SU-DHL-6 (cell line): ENCODE measurements at regions not wholly inside any gene's neighbourhood (a gene's known extent, or its start where the extent isn't known, plus 50 kb on each side); places are given as distances from the start of the nearest gene placed in this dataset.

Experiments
- EZH2phosphoT487 ChIP-seq: fragments of 200-600 bp; sonication (generic), shearing (Covaris generic); conservative IDR thresholded peaks from 2 replicates; pipeline ENCODE4 v1.6.1; 2018; ENCODE audit warnings: mild to moderate bottlenecking, antibody characterized with exemption, low read length, moderate library complexity, mixed read lengths
- TF ChIP-seq, protein P1 (sequence below): fragments of 200-600 bp; sonication (generic); IDR thresholded peaks from one replicate; pipeline ENCODE4 v1.5.1; 2017; ENCODE audit warnings: antibody characterized with exemption, mild to moderate bottlenecking, low read length, moderate library complexity; ENCODE audit not compliant: insufficient read depth, poor library complexity, severe bottlenecking

GRCh38 chr2:120403261-120403660, 57.3 kb downstream of the INHBB start:
- TF ChIP-seq, protein P1, sequence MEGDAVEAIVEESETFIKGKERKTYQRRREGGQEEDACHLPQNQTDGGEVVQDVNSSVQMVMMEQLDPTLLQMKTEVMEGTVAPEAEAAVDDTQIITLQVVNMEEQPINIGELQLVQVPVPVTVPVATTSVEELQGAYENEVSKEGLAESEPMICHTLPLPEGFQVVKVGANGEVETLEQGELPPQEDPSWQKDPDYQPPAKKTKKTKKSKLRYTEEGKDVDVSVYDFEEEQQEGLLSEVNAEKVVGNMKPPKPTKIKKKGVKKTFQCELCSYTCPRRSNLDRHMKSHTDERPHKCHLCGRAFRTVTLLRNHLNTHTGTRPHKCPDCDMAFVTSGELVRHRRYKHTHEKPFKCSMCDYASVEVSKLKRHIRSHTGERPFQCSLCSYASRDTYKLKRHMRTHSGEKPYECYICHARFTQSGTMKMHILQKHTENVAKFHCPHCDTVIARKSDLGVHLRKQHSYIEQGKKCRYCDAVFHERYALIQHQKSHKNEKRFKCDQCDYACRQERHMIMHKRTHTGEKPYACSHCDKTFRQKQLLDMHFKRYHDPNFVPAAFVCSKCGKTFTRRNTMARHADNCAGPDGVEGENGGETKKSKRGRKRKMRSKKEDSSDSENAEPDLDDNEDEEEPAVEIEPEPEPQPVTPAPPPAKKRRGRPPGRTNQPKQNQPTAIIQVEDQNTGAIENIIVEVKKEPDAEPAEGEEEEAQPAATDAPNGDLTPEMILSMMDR: no peak
- TF ChIP-seq EZH2phosphoT487: no peak
